OCI-LY3 (cell line): ENCODE measurements at regions not wholly inside any gene's neighbourhood (a gene's known extent, or its start where the extent isn't known, plus 50 kb on each side); places are given as distances from the start of the nearest gene placed in this dataset.

ENCODE experiments used
- CTCF ChIP-seq: fragments of 200-600, 300-600 bp; sonication (generic); IDR thresholded peaks from 2 replicates; pipeline ENCODE4 v1.5.1; 2014; ENCODE audit warnings: antibody characterized with exemption, low read length, low read depth
- EZH2phosphoT487 ChIP-seq: fragments of 200-600 bp; shearing (Covaris generic); IDR thresholded peaks from 2 replicates; pipeline ENCODE4 v1.6.1; 2018; ENCODE audit warnings: antibody characterized with exemption, mixed run types, low read depth

GRCh38 chr6:170173335-170173881 is 117.5 kb downstream of the DLL1 start:
- TF ChIP-seq CTCF (no peak), EZH2phosphoT487 (no peak)
